ENCODE measurements at regions not wholly inside any gene's neighbourhood (a gene's known extent, or its start where the extent isn't known, plus 50 kb on each side); places are given as distances from the start of the nearest gene placed in this dataset.

DNA sequence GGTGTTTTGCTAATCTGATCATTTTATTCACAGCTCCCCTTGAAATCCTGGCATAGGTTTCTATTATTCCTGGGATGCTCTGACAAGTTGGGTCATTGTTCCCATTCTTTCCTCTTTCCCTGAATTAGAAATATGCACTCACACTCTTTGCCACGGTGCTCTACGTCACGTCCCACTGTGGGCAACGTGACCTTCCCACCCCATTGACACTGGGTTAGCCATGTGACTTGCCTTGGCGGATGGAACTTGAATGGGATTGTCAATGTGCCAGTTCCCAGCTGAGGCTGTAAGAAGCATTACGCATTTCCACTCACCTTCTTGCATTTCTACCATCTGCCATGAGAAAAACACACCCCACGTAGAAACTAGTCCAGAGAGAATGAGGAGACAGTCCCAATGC is 492.4 kb downstream of the SHISA9 start:
- no peak for DNase-seq (ENCODE audit: low read depth in 2 of 2)

DNA sequence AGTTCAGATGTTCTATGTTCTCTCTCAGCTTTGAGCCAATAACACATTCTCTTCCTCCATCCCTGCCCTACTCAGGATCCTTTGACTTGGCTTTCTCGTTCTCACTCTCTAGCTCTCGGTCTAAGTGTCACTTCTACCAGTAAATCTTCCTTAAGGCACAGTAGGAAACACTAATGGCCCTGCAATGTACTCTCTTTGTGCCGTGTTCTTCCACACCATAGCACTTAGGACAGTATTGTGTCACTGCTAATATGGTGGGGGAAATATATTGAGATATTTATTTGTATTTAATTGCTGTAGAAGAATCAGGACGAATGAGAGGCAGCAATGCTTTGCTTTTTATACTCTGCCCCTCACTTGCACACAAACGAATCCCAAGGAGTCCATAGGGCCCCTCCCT is 493.1 kb downstream of the SHISA9 start:
- no peak for DNase-seq (ENCODE audit: low read depth in 2 of 2)

DNA sequence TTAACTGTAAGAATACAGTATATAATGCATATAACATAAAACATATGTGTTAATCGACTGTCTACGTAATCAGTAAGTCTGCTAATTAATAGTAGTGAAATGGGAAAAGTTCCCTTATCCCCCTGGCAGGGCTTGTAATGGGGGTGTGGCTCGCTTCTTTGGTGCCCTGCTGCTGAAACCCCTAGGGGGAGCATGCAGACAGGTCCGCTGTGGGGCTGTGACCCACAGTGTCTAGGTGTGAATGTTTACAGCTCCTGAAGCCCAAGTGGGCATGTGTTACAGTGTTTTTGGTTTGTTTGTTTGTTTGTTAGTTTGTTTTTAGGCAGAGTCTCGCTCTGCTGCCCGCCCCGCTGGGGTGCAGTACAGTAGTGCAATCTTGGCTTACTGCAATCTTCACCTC is 495.7 kb downstream of the SHISA9 start:
- DNase-seq (ENCODE audit: low read depth in 2 of 2) = no peak

DNA sequence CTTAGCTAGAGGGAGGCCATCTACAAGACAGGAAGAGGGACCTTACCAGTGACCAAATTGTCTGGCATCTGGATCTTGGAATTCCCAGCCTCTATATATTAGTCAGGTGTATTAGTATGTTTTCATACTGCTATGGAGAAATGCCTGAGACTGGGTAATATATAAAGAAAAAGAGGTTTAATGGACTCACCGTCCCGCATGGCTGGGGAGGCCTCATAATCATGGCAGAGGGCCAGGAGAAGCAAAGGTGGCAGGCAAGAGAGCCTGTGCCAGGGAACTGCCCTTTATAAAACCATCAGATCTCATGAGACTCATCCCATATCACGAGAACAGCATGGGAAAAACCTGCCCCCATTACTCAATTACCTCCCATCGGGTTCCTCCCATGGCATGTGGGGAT is 500.2 kb downstream of the SHISA9 start:
- DNase-seq (ENCODE audit: low read depth in 2 of 2) = no peak

DNA sequence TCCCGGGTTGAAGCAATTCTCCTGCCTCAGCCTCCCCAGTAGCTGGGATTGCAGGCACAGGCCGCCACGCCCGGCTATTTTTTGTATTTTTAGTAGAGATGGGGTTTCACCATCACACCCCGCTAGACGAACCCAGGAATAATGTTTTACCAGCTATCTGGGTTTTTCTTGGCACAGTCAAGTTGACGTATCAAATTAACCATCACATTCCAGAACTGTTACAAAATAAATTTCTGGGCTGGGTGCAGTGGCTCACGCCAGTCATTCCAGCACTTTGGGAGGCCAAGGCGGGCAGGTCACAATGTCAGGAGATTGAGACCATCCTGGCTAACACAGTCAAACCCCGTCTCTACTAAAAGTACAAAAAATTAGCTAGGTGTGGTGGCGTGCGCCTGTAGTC is 501.2 kb downstream of the SHISA9 start:
- no peak for DNase-seq (ENCODE audit: low read depth in 2 of 2)

DNA sequence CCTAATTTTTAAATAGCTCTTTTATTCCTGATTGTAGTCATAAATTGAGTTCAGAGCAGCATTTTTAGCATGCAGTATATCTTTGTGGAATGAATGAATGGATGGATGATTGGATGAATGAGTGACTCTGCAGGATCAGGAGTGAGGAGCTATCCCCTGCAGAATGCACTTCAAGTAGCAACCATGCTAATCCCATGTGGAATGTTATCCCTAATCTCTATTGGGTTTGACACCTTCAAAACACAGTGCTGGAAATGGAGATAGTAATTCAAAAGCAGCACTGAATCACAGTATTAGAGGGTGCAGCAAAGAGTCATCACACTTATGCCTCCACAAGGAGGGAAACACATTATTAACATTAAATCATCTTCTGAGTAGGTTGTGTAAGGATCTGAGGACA is 501.9 kb downstream of the SHISA9 start:
- no peak for DNase-seq (ENCODE audit: low read depth in 2 of 2)

DNA sequence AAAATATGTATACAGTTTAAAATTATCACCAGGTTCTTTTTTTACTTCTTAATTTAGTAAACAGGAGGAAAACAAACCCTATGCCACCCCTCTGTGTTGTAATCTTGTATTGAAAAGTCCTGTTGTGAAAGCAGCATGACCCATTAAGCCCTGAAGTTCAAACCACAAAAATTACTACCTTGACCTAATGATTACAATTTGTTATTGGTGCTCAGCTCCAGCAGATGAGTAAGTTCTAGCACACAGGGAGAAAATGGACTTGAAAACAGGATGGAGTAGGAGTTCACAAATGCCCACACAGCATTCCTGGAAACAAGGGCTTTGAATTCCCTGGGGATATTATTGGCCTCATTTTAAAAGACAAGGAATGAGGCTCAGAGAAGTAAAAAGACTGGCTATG is 505.8 kb upstream of the ERCC4 start:
- DNase-seq (ENCODE audit: low read depth in 2 of 2) = no peak

DNA sequence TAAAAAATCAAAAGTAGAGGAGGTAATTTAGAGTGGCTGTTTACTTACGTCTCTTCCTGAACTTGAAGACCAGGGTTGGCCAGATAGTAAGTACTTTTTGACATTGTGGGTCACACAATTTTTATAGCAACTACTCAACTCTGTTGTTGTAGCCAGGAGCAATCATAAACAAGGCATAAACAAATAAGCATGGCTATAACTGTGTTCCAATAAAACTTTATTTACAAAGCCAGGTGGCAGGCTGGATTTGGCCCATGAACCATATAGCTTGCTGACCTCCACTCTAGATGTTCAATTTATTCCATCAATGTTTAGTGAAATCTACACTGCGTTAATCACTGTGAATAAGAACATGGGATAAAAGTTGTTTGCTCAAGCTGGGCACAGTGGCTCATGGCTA is 500.4 kb upstream of the ERCC4 start:
- no peak for DNase-seq (ENCODE audit: low read depth in 2 of 2)

DNA sequence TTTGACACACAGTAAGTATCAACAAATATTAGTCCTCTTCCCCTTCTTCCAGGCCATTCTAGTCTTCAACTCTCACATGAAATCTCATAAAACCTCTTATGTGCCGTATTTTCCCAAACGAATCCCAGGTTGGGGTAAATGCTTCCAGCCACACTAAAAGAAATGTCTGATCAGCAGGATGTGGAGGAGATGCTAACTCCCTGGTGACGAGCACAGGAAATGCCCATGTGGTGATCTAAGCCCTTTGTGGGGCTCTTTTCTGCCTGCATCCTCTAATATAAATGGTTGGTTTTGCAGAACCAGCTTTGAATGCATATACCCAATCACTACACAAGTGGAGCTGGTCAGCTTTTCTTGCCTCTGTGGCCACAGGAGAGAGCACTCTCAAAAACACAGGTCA is 498.2 kb upstream of the ERCC4 start:
- DNase-seq (ENCODE audit: low read depth in 2 of 2) = no peak

DNA sequence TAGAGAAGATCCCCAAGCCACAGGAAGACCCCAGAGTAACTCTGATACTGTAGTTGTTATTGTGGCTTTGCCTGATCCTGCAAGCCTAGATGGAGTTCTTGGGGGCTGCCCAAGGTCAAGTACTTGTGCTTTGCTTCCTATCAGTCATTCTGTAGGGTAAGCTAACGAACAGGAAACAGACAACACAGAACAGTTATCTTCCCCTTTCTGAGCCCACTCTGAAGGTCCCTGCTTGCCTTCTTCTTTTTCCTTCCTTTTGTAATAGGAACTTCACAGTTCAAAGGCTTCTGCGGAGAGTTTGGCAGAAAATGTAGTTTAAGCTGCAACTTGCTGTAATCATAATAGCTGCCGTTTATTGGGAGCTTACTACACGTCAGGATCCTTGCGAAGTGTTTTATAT is 494.1 kb upstream of the ERCC4 start:
- DNase-seq (ENCODE audit: low read depth in 2 of 2) = no peak

DNA sequence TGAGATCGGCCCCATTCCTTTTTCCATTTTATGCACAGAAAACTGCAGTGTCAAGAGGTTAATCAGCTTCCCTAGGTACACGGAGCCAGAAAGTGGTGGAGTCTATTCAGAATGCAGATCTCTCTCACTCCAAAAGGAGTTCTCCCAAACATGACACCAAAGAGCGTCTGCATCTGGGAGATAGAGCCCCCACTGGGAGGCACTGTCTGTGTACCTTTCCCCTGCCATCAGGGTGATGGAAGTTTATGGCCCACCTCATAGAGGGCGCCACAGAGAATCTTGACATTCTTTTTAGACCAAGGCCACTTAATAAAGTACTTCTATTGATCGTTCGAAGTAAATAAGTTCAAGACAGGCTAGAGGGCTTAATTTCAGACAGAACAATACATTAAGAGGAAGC is 493.7 kb upstream of the ERCC4 start:
- no peak for DNase-seq (ENCODE audit: low read depth in 2 of 2)

DNA sequence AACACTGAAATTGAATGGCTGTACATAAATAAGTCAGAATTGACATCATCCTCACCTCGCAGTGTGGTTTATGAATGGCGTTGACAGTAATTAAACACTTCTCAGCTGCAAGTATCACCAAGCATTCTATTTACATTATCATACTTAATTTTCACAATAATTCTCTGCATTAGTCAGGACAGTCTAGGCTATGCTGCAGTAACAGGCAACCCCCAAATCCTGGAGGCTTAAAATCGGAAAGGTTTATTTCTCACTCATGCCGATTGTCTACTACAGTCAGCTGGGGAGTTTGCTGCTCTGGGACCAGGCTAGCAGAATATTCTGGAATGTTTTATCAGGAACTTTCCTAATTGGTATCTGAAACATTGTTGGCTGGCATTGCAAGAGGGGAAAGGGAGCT is 493.2 kb upstream of the ERCC4 start:
- DNase-seq (ENCODE audit: low read depth in 2 of 2) = no peak

DNA sequence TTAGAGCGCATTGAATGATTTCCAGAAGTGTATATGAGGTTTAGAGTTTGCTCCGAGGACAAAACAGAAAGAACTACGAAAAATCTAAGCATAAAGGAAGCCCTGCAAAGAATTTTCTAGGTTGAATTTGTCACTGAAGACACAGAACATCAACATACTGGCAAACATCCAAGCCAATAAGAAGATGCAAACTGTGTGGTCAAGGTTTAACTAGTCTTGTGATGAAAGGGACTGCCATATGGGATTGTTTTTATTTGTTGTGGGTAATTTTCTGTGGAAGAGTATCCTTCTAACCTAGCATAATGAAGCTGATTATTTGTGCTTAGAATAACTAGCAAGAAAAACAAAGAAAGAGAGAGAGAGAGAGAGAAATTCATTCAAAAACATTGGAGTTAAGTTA is 492.0 kb upstream of the ERCC4 start:
- DNase-seq (ENCODE audit: low read depth in 2 of 2) = no peak

DNA sequence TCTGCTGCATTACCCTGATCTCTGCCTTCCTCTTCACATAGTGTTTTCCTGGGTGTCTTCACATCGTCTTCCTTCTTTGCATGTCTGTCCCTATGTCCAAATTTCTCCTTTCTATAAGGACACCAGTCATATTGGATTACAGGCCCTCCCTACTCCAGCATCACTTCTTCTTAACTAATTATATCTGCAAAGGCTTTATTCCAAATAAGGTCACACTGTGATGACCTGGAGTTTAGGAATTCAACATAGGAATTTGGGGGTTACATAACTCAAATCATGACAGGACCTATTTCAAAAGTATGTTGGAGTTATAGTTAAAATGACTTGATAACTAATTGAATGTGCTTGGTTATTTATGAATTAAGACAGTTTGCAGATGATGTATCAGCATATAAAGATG is 490.5 kb upstream of the ERCC4 start:
- no peak for DNase-seq (ENCODE audit: low read depth in 2 of 2)

DNA sequence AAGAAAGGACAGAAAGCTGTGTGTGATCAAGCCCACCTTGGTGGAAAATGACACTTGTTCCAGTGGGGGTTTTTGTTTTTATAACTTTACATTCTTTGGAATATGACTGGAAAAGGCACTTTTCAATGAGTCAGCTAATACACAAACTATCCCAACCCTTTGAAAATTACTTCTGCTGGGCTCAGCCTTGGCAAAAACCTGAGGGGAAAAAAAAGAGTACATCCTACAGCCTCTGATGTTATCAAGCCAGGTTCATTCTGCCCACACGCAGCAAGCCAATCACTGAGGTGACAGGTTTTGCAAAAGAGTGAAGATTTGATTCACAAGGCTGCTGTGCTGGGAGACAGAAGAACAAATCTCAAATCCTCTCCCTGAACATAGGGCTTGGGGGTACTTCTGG is 484.5 kb upstream of the ERCC4 start:
- no peak for DNase-seq (ENCODE audit: low read depth in 2 of 2)

DNA sequence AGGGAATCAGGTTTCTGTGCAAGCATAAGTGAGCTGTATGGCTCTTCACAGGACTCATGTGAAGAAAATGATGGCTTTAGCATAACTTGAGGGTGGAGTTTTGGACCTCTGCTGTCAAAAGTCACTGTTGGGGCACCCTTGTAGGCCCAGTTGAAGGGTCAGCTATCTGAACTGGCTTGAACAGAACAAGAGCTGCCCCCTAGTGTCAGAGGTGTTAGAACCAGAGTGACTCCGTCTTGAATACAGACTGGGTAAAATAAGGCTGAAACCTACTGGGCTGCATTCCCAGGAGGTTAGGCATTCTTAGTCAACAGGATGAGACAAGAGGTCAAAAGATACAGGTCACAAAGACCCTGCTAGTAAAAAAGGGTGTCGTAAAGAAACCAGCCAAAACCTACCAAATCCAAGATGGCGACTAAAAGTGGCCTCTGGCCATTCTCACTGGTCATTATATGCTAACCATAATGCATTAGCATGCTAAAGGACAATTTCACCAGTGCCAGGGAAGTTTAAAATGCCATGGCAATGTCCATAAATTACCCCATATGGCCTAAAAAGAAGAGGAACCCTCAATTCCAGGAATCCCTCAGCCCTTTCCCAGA is 484.0 kb upstream of the ERCC4 start:
- no peak for DNase-seq (ENCODE audit: low read depth in 2 of 2)

DNA sequence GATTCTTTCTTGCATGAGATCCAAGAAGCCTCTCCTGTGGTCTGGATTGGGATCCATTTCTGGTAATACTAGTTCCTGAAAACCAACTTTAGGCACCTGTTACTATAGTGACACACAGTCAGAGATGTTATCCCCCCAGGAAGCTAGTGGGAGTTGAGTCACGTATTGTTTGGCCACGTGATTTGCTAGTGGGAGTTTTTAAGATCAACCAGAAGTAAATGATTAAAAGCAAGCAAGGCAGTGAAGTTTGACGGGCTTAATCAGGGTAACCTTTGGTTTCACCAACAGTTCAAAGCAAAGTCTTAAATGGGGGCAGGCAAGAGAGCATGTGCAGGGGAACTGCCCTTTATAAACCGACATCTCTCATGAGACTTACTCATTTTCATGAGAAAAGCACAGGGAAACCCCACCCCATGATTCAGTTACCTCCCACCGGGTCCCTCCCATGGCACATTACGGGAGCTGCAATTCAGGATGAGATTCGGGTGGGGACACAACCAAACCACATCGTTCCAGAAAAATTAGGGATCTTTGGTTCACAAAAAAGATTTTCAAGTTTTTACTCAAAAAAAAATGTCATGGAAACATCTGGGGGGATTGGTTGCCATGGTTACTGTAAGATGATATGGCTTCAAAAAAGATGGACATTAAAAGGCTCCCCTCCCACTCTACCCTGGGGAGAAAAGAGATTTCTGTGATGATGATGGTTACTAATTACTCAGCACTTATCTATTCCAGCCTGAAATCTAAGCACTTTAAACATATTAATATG is 483.1 kb upstream of the ERCC4 start:
- DNase-seq (ENCODE audit: low read depth in 2 of 2) = no peak

DNA sequence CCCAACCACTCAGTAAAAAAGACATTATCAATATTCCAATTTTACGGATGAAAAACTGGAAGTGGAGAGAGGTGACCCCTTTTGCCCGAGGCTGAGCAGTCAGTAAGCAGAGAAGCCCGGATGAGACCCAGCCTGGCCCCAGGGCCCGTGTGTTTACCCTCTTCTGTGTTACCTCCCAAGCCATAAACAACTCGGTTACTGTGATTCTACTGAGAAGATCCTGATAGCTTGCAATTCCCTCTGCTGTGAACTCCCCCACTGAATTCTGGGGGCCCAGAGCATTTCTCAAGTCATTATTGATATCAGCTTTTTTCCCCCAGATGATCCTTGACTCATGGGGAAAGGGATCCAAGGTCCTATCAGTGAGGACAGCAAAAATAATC is 482.6 kb upstream of the ERCC4 start:
- no peak for DNase-seq (ENCODE audit: low read depth in 2 of 2)

DNA sequence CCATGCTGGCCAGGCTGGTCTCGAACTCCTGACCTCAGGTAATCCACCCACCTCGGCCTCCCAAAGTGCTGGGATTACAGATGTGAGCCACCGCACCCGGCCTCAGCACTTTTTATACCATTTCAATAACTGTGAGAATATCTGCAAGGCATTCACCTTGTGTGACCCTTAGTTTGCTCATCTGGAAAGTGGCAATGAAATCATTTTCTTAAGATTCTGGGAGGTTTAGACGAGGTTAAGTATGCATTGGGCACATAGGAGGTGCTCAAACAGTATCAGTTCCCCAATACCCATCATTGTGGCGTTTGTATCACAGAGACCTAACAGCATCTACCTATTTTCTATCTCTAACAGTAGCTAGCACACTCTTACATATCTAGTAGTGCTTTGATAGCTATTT is 481.9 kb upstream of the ERCC4 start:
- DNase-seq (ENCODE audit: low read depth in 2 of 2) = no peak

DNA sequence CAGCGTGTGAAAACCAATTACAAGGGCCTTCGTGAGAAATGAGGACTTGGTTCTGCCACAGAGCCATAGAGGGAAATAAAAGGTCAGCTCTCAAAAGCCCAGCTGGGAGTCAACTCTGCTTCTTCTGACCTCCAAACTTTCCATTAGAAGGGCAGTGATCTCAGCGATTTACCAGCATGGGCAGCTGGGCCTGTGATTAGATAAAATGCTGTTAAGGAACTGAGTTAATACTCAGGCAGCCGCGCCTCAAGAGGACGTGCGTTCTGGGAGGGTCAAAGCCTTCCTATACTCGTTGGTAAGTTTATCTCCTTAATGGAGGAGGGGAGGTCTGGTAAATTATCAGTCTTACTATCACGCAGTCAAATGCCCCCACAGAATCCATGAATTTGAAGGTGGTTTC is 480.2 kb upstream of the ERCC4 start:
- no peak for DNase-seq (ENCODE audit: low read depth in 2 of 2)

DNA sequence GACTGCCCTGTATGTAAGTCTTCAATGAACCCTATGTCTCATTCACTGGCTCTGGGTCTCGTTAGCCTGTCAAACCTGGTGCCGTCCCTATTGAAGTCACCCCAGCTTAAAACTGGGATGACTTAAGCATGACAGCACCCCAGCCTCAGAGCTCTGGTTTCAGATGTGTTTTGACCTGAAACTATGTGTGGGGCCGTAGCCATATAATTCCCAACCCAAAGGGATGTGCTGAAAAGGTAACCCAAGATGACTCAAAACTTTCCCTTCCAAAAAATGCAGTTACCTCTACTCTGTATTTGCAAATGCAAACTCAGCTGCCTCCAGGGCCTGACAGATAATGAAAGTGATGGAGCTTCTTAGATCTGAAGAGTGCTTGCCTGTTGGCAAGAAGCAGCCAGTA is 478.3 kb upstream of the ERCC4 start:
- DNase-seq (ENCODE audit: low read depth in 2 of 2) = no peak

DNA sequence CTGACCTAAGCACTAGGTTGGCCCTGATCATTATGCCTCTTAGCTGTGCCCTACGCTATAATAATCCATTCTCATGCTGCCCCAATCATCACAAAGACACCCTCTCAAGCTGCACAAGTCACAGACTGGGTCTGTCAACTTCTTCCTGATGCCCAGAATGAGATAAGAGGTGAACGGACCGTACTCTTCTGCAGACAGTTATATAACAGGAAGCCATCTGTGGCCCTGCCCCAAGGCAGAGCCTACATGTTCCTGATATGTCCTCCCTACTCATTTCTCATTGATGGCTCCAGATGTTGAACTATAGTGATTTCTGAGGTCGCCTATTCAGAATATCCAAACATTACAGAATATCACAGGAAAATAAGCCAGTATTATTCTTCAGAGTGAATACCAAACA is 471.6 kb upstream of the ERCC4 start:
- no peak for DNase-seq (ENCODE audit: low read depth in 2 of 2)

DNA sequence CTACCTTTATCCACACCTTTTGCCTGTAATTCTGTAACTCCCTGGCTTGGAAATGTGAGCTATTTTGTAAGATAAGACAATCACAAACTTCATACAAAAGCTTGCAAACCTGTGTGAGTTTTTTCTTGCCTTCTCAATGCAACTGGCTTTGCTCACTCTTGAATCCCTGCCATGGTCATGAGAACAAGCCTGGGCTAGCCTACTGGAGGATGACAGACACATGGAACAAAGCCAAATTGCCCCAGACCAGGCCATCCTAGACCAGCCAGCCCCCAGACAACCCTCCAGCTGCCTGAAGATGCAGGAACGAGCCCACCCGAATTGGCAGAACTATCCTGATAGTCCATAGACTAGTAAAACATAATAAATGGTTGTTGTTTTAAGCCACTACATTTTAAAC is 466.6 kb upstream of the ERCC4 start:
- DNase-seq (ENCODE audit: low read depth in 2 of 2) = no peak

DNA sequence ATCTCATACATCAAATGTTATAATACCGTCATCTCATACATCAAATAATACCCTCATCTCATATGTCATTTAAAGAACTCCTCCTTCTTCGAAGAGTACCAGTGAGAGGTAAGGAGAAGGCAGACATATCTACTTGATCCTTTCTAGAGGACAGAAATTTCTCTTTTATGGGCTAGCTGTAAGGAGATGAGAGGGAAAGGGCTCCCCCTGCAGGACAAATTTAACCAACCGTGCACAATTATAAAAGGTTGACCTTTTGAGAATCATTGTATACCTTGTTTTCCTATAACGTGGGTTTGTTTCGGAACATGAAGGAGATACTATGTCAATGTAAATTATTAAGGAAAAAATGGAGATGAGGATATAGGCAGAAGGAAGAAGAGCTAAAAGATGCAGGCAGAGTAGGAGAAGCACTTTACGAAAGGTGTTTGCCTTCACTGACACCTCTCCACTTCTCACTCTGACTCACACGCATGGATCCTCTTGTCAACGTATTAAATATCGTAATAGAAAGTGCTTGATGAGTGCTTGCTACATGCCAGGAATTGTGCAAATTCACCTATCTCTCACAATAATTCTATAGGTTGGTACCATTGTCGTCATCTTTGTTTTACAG is 465.9 kb upstream of the ERCC4 start:
- no peak for DNase-seq (ENCODE audit: low read depth in 2 of 2)
